NCI-H128 (cell line): ENCODE measurements at regions not wholly inside any gene's neighbourhood (a gene's known extent, or its start where the extent isn't known, plus 50 kb on each side); places are given as distances from the start of the nearest gene placed in this dataset.

ENCODE experiments used
- DNase-seq: peaks from one replicate; lab custom pipeline; 2025; ENCODE audit not compliant: unreplicated experiment; lab: John Stamatoyannopoulos, UW

DNA sequence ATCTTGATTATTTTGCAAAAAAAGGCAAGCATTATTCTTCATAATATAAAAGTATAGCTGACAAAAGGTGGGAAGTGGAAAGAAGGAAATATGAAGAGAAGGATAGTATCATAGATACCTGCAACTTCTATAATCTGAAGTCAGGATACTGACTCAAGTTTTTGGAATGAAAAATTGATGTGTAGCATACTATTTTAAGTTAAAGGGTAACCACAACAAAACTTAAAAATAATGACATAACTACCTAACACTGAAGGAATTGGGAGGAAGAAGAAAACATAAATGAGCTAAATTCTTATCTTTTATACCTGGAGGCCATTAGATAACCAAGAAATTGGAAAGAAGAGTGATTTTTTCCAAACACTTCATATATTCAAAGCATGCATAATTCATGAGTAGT, 51.8 kb upstream of the TLE1 start:
- no peak for DNase-seq

DNA sequence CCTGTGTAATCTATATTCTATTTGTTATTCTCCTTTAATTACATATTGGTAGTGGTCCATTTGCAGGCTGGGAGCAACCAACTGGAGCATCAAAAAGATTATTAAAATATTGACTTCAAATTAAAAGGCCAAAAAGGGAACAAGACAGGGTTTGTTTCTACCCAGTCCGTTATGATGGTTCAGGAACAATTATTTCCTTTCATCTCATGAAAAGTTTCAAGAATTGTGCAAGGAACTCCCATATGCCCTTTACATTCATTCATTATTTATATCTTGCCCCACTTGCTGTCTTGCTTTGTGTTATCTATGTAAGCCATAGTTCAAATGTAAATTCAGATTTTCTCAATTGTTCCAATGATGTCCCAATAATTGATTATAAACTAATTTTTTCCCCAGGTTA, 58.7 kb upstream of the TLE1 start:
- DNase-seq = no peak

DNA sequence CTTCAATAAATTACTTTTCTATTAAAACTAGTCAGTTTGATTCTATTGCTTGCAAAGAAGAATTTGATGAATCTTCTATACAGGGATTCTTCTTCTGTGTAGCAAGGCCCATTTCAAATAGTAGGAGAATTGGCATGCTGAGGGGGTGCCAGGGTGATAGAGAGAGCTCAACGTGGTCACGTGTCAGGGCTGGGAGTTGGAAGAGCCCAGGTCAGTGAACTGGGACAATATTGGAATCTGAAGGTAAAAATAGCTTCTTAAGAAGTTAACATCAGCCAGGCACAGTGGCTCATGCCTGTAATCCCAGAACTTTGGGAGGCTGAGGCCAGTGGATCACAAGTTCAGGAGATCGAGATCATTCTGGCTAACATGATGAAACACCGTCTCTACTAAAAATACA, 64.1 kb upstream of the TLE1 start:
- no peak for DNase-seq

DNA sequence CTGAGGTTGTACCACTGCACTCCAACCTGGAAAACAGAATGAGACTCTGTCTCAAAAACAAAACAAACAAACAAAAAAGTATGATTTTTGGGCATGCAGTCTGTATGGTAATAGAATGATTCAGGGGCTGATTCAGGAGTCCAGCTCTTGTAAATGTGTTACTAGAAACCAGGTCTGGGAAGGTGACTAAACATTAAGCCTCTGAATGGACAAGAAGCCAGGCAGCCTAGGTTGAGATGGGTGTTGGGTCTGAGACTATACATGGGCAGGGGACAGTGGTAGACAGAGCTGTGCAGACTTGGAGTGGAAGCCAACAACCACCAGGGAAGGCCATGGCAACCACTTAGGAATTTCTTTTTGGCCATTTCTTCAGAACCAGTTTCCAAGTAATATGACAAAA, 64.9 kb upstream of the TLE1 start:
- no peak for DNase-seq

DNA sequence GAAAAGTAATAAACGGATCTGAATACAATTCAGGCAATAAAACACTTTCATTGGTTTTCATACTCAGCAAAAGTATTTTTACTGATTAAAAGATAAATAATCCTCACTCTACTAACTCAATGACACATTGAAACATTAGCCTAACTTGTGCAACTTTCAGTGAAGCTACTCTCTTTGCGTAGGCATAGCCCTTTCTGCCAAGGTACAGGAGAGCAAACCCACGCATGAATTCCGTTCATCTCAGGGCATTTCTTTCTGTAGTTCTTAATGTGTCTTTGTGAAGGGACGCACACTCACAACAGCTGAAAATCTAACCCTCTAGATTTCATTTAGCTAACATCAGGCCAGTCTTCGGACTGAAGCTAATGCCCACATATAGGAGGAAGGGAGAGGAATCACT, 66.4 kb upstream of the TLE1 start:
- DNase-seq = no peak

DNA sequence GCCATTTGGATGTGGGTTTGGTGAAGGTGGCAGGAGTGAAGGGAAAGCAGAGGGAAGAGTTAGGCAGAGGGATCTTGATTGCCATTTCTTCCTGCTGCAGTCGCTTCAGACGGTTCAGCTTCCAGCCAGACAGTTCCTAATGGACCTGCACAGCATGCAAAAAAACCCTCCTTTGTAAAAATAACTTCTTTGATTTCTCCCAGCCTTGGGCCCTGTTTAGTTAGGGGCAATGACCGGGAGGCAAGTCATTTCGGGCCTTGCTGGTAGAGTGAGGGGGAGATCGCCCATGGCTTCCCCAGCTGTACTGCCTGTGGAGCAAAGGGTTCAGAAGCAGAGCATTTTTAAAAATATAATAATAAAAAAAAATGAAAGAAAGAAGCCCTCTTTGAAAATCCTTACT, 67.2 kb upstream of the TLE1 start:
- no peak for DNase-seq

DNA sequence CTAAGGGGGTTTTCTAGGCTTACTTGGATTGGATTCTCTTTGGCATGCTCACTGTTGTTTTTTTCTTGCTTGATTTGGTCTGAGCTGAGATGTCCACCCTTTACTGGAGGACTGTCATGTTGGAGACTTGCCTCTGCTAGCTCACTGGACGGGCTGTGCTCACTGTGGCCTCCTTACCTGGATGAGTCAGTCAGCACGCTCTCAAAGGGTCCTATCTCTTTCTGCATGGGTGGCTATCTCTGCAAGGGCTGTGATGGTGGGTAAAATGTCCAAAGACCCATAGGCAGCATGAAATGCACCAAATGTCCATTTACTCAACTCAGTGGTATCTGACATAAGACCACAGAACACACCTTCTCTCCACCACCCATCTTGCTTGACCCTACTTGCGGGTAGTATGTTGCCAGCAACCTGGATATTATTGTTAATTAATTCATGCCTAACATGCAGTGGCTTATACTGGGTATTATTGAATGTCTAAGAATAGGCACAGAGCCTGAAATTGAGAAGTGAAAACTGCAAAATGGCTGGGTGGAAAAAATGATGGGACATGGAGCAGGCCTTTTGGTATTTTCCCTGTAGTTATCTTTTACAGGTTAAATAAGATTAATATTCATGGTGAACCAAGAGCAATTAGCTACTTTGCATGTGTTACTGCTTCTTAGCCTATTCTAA, 68.9 kb upstream of the TLE1 start:
- no peak for DNase-seq

DNA sequence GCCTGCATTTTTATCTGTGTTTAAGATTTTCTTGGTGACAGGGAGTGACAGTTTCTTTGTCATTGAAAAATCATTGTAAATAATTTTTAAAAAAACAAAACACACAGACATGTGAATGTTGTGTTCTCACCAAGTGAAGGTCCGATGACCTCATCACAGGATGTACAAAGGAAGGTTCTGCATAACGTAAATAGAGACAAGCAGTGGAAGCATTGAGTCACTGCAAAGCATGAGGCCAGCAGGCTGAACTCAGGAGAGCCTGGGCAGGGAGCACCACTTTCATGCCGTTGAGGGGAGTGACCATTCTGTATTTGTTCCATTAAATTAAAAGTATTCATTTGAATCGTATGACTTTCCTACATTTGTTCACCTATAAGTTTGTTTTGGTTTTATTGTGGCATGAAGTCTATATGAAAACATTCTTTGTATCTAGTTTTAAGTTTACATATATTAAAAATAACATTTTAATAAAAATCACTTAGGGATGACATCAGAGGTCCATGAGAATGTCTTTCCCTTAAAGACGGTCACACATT, 70.4 kb upstream of the TLE1 start:
- no peak for DNase-seq

DNA sequence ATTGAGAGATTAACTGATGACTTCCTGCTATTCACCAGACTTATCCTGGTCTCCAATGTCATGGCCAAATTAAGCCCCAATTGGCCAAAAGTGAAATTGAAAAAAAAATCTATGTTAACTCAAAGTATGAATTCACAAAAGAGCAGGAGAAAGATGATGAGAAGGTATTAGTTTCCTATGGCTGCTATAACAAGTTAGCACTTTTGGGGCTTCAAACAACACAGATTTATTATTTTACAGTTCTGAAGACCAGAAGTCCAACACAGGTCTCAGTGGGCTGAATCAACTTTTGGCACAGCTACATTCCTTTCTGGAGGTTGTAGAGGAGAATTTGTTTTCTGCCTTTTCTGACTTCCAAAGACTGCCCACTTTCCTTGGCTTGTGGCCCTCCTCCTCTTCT, 78.6 kb upstream of the TLE1 start:
- no peak for DNase-seq

DNA sequence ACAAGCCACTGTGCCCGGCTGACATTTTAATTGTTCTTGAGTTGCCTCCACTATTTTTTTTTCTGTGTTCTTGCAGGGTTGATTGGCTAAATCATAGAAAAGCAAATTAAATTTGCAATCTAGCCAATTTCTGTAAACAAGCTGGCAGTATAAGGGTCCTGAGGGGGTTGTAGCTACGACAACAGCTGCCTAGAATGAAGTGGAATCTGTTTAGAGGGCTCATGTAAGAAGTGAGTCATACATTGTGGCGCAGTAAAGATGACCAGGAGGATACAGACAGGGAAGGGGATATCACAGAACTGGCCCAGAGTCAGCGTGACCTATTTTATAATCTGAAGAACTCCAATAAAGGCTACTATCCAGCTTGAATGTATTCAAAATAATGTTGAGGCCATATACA, 82.2 kb upstream of the TLE1 start:
- no peak for DNase-seq

DNA sequence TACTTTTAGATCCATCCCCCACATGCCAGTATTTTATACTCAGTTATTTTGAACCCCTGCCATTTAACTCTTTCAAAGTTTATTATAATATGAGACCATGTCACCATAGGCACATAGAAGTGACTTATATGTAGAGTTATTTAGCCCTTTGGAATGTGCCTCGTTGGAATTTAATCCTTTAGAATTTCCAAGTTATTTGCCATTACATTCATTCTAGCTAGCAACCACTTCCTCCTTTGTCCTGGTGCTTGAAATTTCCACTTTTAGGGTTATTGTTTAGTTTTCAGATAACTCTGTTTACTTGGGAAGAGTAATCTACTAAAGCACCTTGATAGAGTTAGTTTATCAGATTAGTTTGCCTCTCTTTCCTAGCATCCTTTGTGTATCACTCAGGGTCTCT, 82.8 kb upstream of the TLE1 start:
- no peak for DNase-seq

DNA sequence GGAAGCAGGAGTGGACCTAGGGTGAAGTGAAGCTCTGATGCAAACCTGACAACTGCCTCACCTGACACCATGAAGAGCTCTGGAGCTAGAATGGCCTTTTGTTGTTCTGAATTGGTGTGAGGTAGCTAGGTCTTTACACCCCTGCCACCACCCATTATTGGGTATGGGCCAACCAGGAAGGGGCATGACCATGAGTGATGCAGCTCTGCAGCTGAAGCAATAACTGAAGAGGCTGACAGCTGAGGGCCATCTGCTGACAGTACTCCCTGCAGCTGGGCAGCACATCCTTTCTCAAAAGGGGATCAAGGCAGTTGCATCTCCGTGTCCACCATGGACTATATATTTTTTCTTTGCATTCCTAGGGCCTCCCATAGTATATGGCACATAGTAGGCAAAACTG, 87.0 kb upstream of the TLE1 start:
- DNase-seq = no peak

DNA sequence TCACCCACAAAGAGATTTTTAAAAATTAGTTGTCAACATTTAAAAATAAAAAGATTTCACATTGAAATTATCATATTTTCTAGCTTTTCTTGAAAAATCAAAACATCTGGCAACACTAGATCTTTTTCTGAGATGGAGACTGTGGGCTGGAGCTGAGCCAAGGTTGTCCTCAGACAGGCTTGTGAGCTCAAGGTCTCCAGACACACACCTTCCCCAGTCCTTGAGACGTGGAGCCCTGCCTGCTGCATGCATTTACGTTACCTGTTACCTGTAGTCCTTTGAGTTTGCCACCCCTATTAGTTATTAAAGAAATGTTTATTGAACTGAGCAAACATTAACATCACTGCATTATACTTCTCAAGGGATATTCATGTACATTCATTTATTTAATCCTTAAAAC, 87.5 kb upstream of the TLE1 start:
- no peak for DNase-seq

DNA sequence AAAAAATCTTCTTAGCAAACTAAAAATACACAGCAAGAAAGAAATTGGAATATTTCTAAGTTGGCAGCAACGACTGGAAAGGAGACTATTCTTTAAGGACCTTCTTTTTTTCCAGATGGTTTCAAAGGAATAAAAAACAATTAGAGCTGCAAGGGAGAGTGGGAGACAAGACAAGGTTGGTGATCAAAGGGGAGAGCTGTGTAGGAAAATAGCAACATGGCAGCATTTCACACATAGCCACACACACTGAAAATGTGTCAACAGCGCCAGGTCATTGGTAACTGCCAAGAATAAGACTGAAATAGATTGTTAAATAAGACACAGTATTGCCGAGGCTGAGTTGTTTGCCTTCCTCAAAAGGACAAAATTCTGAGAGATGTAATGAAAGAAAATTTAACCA, 88.1 kb upstream of the TLE1 start:
- no peak for DNase-seq

DNA sequence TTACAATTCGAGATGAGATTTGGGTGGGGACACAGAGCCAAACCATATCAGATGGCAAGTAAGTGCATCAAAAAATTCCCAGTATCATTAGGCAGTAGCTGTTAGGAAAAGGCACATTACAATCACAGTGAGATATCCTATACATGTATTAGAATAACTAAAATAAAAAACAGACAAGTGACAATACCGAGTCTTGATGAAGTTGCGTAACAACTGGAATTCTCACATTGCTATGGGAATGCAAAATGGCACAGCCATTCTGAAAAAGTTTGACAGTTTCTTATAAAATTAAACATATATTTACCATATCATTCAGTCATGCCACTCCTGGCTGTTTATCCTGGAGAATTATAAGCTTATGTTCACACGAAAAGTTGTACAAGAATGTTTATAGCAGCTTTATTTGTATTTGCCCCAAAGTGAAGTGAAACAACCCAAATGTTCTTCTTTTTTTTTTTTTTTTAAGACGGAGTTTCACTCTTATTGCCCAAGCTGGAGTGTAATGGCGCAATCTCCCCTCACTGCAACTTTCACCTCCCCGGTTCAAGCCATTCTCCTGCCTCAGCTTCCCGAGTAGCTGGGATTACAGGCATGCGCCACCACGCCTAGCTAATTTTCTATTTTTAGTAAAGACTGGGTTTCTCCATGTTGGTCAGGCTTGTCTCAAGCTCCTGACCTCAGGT, 93.1 kb upstream of the TLE1 start:
- DNase-seq = no peak

DNA sequence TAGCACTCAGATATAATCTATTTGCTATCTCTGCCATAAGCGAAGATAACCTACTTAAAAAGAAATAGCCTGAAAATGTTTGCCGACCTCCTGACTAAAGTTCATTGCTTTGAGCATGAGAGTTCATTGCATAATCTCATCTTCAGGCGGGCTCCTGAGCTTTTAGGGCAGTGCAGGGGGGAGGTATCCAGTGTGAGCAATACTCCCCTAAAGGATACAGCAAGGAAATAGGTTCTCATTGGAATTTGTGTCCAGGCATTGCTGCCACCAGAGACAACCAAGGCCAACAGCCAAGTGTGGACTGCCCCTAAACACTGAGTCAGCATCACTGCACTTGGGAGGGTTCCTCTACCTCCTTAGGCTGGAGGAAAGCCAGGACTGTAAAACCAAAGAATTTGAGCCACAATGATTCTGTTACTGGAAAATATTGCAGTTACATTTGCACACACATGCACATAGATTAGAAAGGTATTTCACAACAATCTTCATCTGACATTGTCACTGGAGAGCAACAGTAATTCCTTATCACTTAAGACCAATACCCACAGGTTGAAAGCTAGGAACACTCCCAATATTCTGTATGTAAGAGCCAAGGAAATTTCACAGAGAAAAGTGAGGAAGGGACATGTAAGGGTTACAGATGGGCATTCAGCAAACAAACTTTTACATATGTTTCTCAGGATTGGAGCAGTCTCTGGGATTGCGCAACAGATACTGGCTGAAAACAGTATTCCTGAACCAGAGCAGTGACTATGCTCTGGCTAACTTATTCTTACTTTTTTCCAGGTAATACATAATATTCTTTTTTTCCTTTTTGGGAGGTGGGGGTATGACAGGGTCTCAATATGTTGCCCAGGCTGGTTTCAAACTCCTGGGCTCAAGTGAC, 98.6 kb upstream of the TLE1 start:
- DNase-seq = no peak

DNA sequence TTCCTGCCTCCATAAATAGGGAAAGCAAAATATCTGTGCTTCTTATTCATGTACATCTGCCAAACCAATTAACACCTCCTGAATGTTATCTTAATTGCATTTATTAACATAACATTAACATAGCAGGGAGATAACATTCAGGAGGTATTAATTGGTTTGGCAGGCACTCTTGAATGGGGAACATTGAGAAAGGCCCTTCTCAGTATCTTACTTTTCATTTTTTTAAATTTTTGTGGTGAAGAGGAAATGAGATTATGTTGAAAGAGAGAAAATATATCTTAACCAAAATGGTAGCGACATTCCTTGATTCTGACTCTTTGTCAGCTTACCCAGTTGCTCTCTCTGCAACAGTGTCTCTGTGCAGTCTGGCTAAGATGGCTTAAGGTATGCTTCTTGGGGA, 100.4 kb upstream of the TLE1 start:
- DNase-seq = no peak

DNA sequence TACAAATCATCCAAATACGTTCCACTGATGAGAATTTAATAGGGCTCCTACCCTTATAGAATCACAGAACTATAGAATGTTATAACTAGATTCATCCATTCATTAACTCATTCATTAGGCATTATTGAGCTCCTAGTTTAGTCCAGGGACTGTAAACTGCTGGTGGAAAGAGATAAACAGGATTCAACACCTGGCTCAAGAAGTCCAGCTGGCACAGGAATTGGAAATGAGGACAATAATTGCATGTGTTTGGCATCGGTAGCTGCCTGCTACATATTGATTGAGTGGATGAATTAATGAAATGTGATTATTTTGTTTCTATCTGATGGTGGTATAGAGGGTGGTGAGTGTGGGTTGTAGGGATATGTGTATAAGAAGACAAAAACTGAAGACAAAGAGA, 100.8 kb upstream of the TLE1 start:
- DNase-seq = no peak

DNA sequence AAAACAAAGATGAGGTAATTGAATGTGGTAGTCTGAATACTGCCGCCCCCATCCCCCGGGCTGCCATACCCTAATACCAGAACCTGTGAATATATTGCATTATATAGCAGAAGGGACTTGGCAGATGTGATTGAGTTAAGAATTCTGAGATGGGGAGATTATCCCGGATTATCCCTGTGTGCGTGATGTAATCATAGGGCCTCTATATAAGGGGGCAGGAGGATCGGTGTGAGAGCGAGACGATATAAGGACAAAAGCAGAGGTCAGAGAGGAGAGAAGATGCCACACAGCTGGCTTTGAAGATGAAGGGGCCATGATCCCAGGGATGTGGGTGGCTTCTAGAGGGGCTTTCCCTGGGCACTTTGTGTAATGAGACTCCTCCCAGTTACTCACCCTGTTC, 101.7 kb upstream of the TLE1 start:
- no peak for DNase-seq

DNA sequence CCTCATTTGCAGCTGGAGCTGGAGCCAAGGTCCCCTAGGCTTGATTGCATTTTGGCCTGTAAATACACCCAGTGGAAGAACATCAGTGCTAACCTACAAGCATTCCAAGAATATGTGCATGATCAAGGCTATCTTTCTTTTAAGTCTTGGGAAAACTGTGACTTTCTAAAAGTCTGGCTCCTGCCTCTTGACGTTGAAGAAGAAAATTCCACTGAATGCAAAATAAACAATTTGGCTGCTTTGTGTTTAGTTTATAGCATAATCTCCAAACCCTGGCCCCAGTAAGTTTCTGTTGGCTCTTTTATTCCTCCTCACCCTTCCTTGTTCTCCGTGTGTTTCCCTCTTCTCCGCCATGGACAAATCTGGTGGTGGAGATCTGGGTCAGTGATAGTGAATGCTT, 109.3 kb upstream of the TLE1 start:
- no peak for DNase-seq

DNA sequence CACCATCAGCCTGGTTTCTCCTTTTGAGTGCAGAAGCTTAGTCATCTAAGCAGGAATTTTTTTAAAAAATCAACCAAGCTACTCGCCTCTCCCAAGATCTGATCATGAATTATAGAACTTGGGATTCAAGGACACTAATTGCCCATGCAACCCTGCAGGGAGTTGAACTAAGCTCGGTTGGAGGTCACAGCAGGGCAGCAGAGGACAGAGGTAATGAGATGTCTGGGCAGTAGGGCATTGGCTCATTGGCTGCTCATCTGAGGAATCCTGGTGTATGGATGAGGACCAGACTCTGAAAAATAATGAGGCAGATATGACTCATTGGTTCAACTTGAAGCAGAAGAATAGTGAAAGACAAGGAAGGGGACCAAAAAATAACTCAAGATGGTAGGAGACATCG, 111.8 kb upstream of the TLE1 start:
- DNase-seq = no peak

DNA sequence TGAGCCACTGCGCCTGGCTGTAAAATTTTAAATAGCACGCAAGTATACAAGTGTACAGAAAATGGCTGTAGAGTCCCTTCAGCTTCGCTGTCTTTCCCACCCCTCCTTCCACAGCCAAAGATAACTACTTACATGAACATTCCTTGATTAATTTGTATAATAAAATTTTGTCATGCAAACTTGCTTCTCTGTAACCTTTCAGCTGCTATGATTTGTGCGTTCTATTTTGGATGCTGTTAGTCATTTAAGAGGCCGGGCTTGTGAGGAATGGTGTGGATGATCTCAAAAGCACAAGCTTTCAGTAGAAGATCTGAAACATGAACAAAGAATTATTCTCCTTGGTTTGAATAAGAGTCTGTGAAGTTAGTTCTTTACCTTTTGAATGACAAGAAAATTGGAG, 115.0 kb upstream of the TLE1 start:
- no peak for DNase-seq
